CD14-positive monocyte (primary cell): ENCODE measurements at regions not wholly inside any gene's neighbourhood (a gene's known extent, or its start where the extent isn't known, plus 50 kb on each side); places are given as distances from the start of the nearest gene placed in this dataset.

Experiments used
- DNase-seq, 3 donors: peaks; one replicate each; pipeline ENCODE4 v3.0.0-alpha.2; 2011 to 2022
- H2AFZ ChIP-seq: 2 replicates; pipeline ENCODE4 v1.6.0; 2012; ENCODE audit warnings: mild to moderate bottlenecking, low read depth, low read length, inconsistent platforms; ENCODE audit not compliant: insufficient read depth, poor library complexity, severe bottlenecking
- H3K27ac ChIP-seq, 2 donors: 1 replicate in 1 of 2; 2 replicates in 1 of 2; pipeline ENCODE4 v1.5.1; 2012 to 2013; ENCODE audit warnings: low read length in 2 of 2, control low read depth in 1 of 2, inconsistent platforms in 1 of 2, low read depth in 1 of 2, mild to moderate bottlenecking in 1 of 2
- H3K27me3 ChIP-seq, 2 donors: one replicate each; pipeline versions ENCODE4 v1.6.0 to v1.6.1; 2011 to 2013; ENCODE audit warnings: low read length in 2 of 2; ENCODE audit not compliant: control insufficient read depth in 2 of 2, insufficient read depth in 2 of 2
- H3K36me3 ChIP-seq, 2 donors: replicated peaks in 1 of 2; 1 replicate in 1 of 2; 2 replicates in 1 of 2; pipeline versions ENCODE4 v1.5.1 to v1.6.1; 2012 to 2013; ENCODE audit warnings: low read length in 2 of 2, control low read depth in 1 of 2, inconsistent platforms in 1 of 2, mild to moderate bottlenecking in 1 of 2; ENCODE audit not compliant: insufficient read depth in 2 of 2, control insufficient read depth in 1 of 2
- H3K4me1 ChIP-seq, 2 donors: 1 replicate in 1 of 2; 2 replicates in 1 of 2; pipeline versions ENCODE4 v1.5.1 to v1.6.1; 2012 to 2013; ENCODE audit warnings: low read length in 2 of 2, control low read depth in 1 of 2, inconsistent platforms in 1 of 2, mild to moderate bottlenecking in 1 of 2, moderate library complexity in 1 of 2; ENCODE audit not compliant: insufficient read depth in 2 of 2, control insufficient read depth in 1 of 2
- H3K4me2 ChIP-seq: replicated peaks from 2 replicates; pipeline ENCODE3; 2012; ENCODE audit warnings: low read length, moderate library complexity, mild to moderate bottlenecking; ENCODE audit not compliant: poor library complexity, severe bottlenecking; ENCODE audit errors: extremely low read depth
- H3K4me3 ChIP-seq, 3 experiments: fragments of 200-600 bp in 1 of 3; sonication (generic) in 1 of 3; replicated peaks in 1 of 3; 1 replicate in 2 of 3; 2 replicates in 1 of 3; pipeline ENCODE4 v1.5.1; 2011 to 2013; ENCODE audit warnings: low read length in 3 of 3, mild to moderate bottlenecking in 3 of 3, control low read depth in 2 of 3, low read depth in 2 of 3, inconsistent platforms in 1 of 3, moderate library complexity in 1 of 3
- H3K79me2 ChIP-seq: 2 replicates; pipeline ENCODE4 v1.6.0; 2012; ENCODE audit warnings: mild to moderate bottlenecking, control low read depth, inconsistent platforms, low read length, moderate library complexity; ENCODE audit not compliant: insufficient read depth
- H3K9ac ChIP-seq: 2 replicates; pipeline ENCODE4 v1.6.0; 2017; ENCODE audit warnings: low read length, mild to moderate bottlenecking; ENCODE audit not compliant: insufficient read depth, poor library complexity, severe bottlenecking
- H3K9me3 ChIP-seq, 2 donors: replicated peaks in 1 of 2; 1 replicate in 1 of 2; 2 replicates in 1 of 2; pipeline versions ENCODE4 v1.5.1 to v1.6.1; 2012 to 2013; ENCODE audit warnings: low read length in 2 of 2, control low read depth in 1 of 2; ENCODE audit not compliant: control insufficient read depth in 1 of 2, insufficient read depth in 1 of 2
- H4K20me1 ChIP-seq: 2 replicates; pipeline ENCODE4 v1.6.0; 2012; ENCODE audit warnings: mild to moderate bottlenecking, low read length, control low read depth, moderate library complexity; ENCODE audit not compliant: insufficient read depth
- H3K27ac Mint-ChIP-seq, 7 donors: one replicate each; pipeline ENCODE4 v1.8.0; 2020; ENCODE audit warnings: mild to moderate bottlenecking in 7 of 7, mixed read lengths in 7 of 7, moderate library complexity in 6 of 7, inconsistent platforms in 2 of 7
- H3K27me3 Mint-ChIP-seq, 3 donors: one replicate each; pipeline ENCODE4 v1.8.0; 2021 to 2022; ENCODE audit warnings: low read depth in 3 of 3, mild to moderate bottlenecking in 3 of 3, mixed read lengths in 3 of 3, moderate library complexity in 3 of 3, inconsistent platforms in 1 of 3
- H3K36me3 Mint-ChIP-seq, 2 donors: one replicate each; pipeline ENCODE4 v1.8.0; 2020; ENCODE audit warnings: mixed read lengths in 2 of 2, inconsistent platforms in 1 of 2, mild to moderate bottlenecking in 1 of 2
- H3K4me1 Mint-ChIP-seq: one replicate; pipeline ENCODE4 v1.8.0; 2020; ENCODE audit warnings: mild to moderate bottlenecking, mixed read lengths
- H3K4me3 Mint-ChIP-seq, 2 donors: one replicate each; pipeline ENCODE4 v1.8.0; 2020; ENCODE audit warnings: mild to moderate bottlenecking in 2 of 2, mixed read lengths in 2 of 2, moderate library complexity in 1 of 2
- H3K9me3 Mint-ChIP-seq, 7 donors: one replicate each; pipeline ENCODE4 v1.8.0; 2020 to 2022; ENCODE audit warnings: mixed read lengths in 7 of 7, mild to moderate bottlenecking in 6 of 7, moderate library complexity in 6 of 7, inconsistent platforms in 2 of 7
- CTCF ChIP-seq: fragments of 200-600 bp; IDR thresholded peaks from one replicate; pipeline ENCODE4 v1.8.0; 2022; ENCODE audit warnings: antibody characterized with exemption, mild to moderate bottlenecking
- WGBS: methylation state at CpG from one replicate; pipeline ENCODE4 v1.1.5; 2013; ENCODE audit warnings: missing lambda C conversion rate; ENCODE audit not compliant: insufficient coverage; 5-methylcytosine and 5-hydroxymethylcytosine counted together
- intact Hi-C, 2 donors: fragments of 100-400 bp; cut with micrococcal nuclease; formaldehyde crosslinking; loops; one replicate each; pipeline versions ENCODE4 v1.15.0 to v1.15.1; 2023

GRCh38 chr15:62617741-62618140 lies 424.8 kb upstream of the TPM1 start:
- Histone ChIP-seq H3K9me3 (no peaks in the 10 kb centered on the region), H3K9ac (no peak overlapping the region), H3K27me3 (no peaks in the 10 kb centered on the region), H3K4me2 (no peak overlapping the region), H3K36me3 (no peaks in the 10 kb centered on the region), H4K20me1 (no peaks in the 10 kb centered on the region), H3K27ac (no peak overlapping the region), H3K4me3 (no peak overlapping the region), H3K4me1 (no peaks in the 10 kb centered on the region), H3K79me2 (no peaks in the 10 kb centered on the region), H2AFZ (no peak overlapping the region)
- H3K4me1 Mint-ChIP-seq = no peaks in the 10 kb centered on the region
- WGBS = 100% methylated on average over 1 of the region's 4 CpGs
- no peaks in the 10 kb centered on the region for H3K36me3 Mint-ChIP-seq
- no peaks in the 10 kb centered on the region for H3K9me3 Mint-ChIP-seq
- H3K27ac Mint-ChIP-seq = peak overlapping the region in 1 of 7 donors; percentile 43
- H3K4me3 Mint-ChIP-seq = no peak overlapping the region
- peaks cover 0 to 1% (median 0%) of the 10 kb centered on the region in 3 donors for H3K27me3 Mint-ChIP-seq
- intact Hi-C loops = no loop called here
- DNase-seq = no peak
- no peak for TF ChIP-seq CTCF

- H3K36me3 ChIP-seq = no peaks in the 10 kb centered on the region
- DNase-seq = no peak
- no peak overlapping the region for H3K9ac ChIP-seq
- H3K9me3 Mint-ChIP-seq = no peaks in the 10 kb centered on the region
- no peak for TF ChIP-seq CTCF
- peaks cover 0 to 1% (median 0%) of the 10 kb centered on the region in 3 donors for H3K27me3 Mint-ChIP-seq
- no peaks in the 10 kb centered on the region for H3K27me3 ChIP-seq
- no peak overlapping the region for H3K4me3 Mint-ChIP-seq
- no peak overlapping the region for H3K4me3 ChIP-seq
- no peak overlapping the region for H2AFZ ChIP-seq
- no peaks in the 10 kb centered on the region for H3K4me1 Mint-ChIP-seq
- H3K4me2 ChIP-seq = no peak overlapping the region
- H4K20me1 ChIP-seq = no peaks in the 10 kb centered on the region
- 88% methylated on average over 1 of the region's 2 CpGs for WGBS
- intact Hi-C loops = no loop called here
- no peak overlapping the region for H3K27ac Mint-ChIP-seq
- H3K9me3 ChIP-seq = no peaks in the 10 kb centered on the region
- H3K36me3 Mint-ChIP-seq = no peaks in the 10 kb centered on the region
- H3K79me2 ChIP-seq = no peaks in the 10 kb centered on the region
- H3K4me1 ChIP-seq = no peaks in the 10 kb centered on the region
- H3K27ac ChIP-seq = no peak overlapping the region
Measured at GRCh38 chr15:62618432-62618831, 424.1 kb upstream of the TPM1 start.
